Heart left ventricle (tissue), 16 donors: ENCODE measurements at regions not wholly inside any gene's neighbourhood (a gene's known extent, or its start where the extent isn't known, plus 50 kb on each side); places are given as distances from the start of the nearest gene placed in this dataset.

Experiments
- ATAC-seq, 4 donors: fragments of 200-7000 bp; cut with Tn5 transposase; one replicate each; pipeline ENCODE4 v1.9.1; 2020 to 2022; ENCODE audit warnings: moderate library complexity in 4 of 4, mild to moderate bottlenecking in 3 of 4, moderate number of reproducible peaks in 1 of 4
- DNase-seq, 5 donors: peaks; one replicate each; pipeline ENCODE4 v3.0.0-alpha.2; 2020
- H3K27ac ChIP-seq, 12 donors: fragments of 200-600 bp; sonication (generic) in 4 of 12; one replicate each; pipeline versions ENCODE4 v1.5.0 to v1.8.0; 2016 to 2022; ENCODE audit warnings: mild to moderate bottlenecking in 2 of 12
- H3K27me3 ChIP-seq, 9 donors: fragments of 200-600 bp; sonication (generic) in 2 of 9; one replicate each; pipeline versions ENCODE4 v1.5.1 to v1.8.0; 2016 to 2022; ENCODE audit warnings: mild to moderate bottlenecking in 3 of 9
- H3K36me3 ChIP-seq, 9 donors: fragments of 200-600 bp; sonication (generic) in 2 of 9; one replicate each; pipeline versions ENCODE4 v1.5.0 to v1.8.0; 2018 to 2022; ENCODE audit warnings: mild to moderate bottlenecking in 2 of 9
- H3K4me1 ChIP-seq, 12 donors: fragments of 200-600 bp; sonication (generic) in 4 of 12; one replicate each; pipeline versions ENCODE4 v1.5.0 to v1.8.0; 2016 to 2022; ENCODE audit warnings: mild to moderate bottlenecking in 3 of 12
- H3K4me3 ChIP-seq, 12 donors: fragments of 200-600 bp; sonication (generic) in 4 of 12; one replicate each; pipeline versions ENCODE4 v1.5.0 to v1.8.0; 2017 to 2022; ENCODE audit warnings: mild to moderate bottlenecking in 9 of 12, moderate library complexity in 4 of 12
- H3K9me3 ChIP-seq, 12 donors: fragments of 200-600 bp; sonication (generic) in 4 of 12; one replicate each; pipeline versions ENCODE4 v1.5.0 to v1.8.0; 2016 to 2022; ENCODE audit warnings: mild to moderate bottlenecking in 1 of 12
- POLR2A ChIP-seq, 2 donors: fragments of 450-650 bp; IDR thresholded peaks; one replicate each; pipeline ENCODE4 v1.6.1; 2017; ENCODE audit warnings: antibody characterized with exemption in 2 of 2, mild to moderate bottlenecking in 2 of 2, moderate library complexity in 2 of 2
- WGBS, 4 donors: extraction: QIAGEN DNeasy Blood & Tissue Kit in 2 of 4; methylation state at CpG; one replicate each; pipeline versions ENCODE4 v1.1.5 to v1.1.7; 2013 to 2018; 5-methylcytosine and 5-hydroxymethylcytosine counted together
- intact Hi-C, 10 donors: fragments of 100-400 bp; cut with DNase I; formaldehyde crosslinking; loops; one replicate each; pipeline versions ENCODE4 v1.11.1 to v1.14.2; 2022
- TF ChIP-seq, protein P1 (sequence below), 12 donors: fragments of 200-600 bp; sonication (generic) in 4 of 12; IDR thresholded peaks; one replicate each; pipeline versions ENCODE4 v1.5.0 to v1.8.0; 2018 to 2022; ENCODE audit warnings: antibody characterized with exemption in 12 of 12, mild to moderate bottlenecking in 5 of 12
- donor health status: ischemic (EF 13 %, LVEDD 7.1; RV severe dilation, severe dysfunction).
- donor health status: healthy with polysubstance abuse.
- donor health status: DM: no; HTN: yes; CAD: no.
- donor health status: DM: no; HTN: no; CAD: no.
- donor health status: ischemic (EF 25% LVEDD 6.9; RV normal size, moderate dysfunction).
- donor health status: ischemic (EF 25% LVEDD 5.7; RV mildly dilated, moderate dysfunction).
- donor health status: healthy.
- donor health status: DM: yes; HTN: yes; CAD: no.
- donor health status: ischemic (EF 35%, LVEDD 5.7; RV mildly dilated, moderate dysfunction).
- donor health status: nonischemic (EF 11% LVEDD 7.7; RV severe dilation, severe dysfunction).
- donor health status: DM: yes; HTN: yes; CAD: no.
- donor health status: PGD.
- donor health status: ischemic (EF 29% LVEDD 5.4; RV normal size, mild dysfunction).
- donor health status: nonischemic (EF 23%, LVEDD 6.1; RV moderate dilation, normal function).

DNA sequence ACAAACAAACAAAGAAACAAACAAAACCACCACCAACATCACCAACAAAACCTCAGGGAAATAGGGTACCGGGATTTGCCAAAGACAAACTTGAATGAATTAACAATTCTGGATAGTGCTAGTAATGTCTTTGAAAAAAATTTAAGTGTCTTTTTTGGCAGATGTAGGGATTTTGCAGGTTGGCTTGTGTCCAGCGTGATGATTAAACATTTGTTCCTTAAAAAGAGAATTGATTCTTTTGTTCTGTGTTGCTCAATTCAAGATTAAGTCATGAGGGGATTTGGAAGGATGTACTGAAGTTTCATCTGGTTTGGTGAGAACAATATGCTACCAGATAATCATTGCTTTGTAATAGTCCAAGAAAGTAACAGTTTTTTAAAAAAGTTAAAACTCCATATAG is 125.1 kb upstream of the HS3ST5 start:
- no peaks in the 10 kb centered on the region for H3K36me3 ChIP-seq
- 55 to 75% (median 72%) methylated on average over 2 of the region's 2 CpGs for WGBS, 4 donors
- H3K9me3 ChIP-seq, result no peaks in the 10 kb centered on the region
- TF ChIP-seq, protein P1, sequence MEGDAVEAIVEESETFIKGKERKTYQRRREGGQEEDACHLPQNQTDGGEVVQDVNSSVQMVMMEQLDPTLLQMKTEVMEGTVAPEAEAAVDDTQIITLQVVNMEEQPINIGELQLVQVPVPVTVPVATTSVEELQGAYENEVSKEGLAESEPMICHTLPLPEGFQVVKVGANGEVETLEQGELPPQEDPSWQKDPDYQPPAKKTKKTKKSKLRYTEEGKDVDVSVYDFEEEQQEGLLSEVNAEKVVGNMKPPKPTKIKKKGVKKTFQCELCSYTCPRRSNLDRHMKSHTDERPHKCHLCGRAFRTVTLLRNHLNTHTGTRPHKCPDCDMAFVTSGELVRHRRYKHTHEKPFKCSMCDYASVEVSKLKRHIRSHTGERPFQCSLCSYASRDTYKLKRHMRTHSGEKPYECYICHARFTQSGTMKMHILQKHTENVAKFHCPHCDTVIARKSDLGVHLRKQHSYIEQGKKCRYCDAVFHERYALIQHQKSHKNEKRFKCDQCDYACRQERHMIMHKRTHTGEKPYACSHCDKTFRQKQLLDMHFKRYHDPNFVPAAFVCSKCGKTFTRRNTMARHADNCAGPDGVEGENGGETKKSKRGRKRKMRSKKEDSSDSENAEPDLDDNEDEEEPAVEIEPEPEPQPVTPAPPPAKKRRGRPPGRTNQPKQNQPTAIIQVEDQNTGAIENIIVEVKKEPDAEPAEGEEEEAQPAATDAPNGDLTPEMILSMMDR (IDR thresholded peaks at IDR 0.05), result no peak
- no peak for TF ChIP-seq POLR2A (IDR thresholded peaks at IDR 0.05)
- no peak for DNase-seq
- no peaks in the 10 kb centered on the region for H3K27me3 ChIP-seq
- no peaks in the 10 kb centered on the region for H3K4me1 ChIP-seq
- intact Hi-C loops, result no loop called here
- no peak for ATAC-seq
- H3K27ac ChIP-seq, result no peak overlapping the region
- H3K4me3 ChIP-seq, result no peak overlapping the region

DNA sequence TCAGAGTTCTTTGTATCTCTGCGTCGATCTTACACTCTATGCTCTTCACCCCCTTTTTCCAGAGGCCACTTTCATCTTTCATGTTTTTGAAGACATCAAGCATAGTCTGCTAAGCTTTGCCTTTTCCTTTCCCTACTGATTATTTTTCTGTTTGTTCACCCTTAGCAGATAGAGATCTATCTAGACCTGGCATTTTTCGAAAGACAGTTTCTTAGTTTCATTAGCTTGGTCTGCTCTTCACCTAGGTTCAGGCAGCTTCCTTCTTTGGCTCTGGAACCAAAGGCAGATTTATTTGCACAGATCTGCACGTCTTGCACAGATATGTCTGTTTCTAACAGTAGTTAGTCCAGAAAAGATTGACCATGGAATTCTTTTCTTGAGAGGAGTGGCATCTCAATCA is 122.7 kb upstream of the HS3ST5 start:
- no peak for ATAC-seq
- no peaks in the 10 kb centered on the region for H3K9me3 ChIP-seq
- no peaks in the 10 kb centered on the region for H3K27me3 ChIP-seq
- no peak overlapping the region for H3K27ac ChIP-seq
- no peak overlapping the region for H3K4me3 ChIP-seq
- no peak for TF ChIP-seq POLR2A (IDR thresholded peaks at IDR 0.05)
- TF ChIP-seq, protein P1 (IDR thresholded peaks at IDR 0.05), result no peak
- intact Hi-C loops, result no loop called here
- 78 to 83% (median 80%) methylated on average over 4 of the region's 4 CpGs for WGBS, 4 donors
- DNase-seq, result no peak
- H3K4me1 ChIP-seq, result no peaks in the 10 kb centered on the region
- no peaks in the 10 kb centered on the region for H3K36me3 ChIP-seq

DNA sequence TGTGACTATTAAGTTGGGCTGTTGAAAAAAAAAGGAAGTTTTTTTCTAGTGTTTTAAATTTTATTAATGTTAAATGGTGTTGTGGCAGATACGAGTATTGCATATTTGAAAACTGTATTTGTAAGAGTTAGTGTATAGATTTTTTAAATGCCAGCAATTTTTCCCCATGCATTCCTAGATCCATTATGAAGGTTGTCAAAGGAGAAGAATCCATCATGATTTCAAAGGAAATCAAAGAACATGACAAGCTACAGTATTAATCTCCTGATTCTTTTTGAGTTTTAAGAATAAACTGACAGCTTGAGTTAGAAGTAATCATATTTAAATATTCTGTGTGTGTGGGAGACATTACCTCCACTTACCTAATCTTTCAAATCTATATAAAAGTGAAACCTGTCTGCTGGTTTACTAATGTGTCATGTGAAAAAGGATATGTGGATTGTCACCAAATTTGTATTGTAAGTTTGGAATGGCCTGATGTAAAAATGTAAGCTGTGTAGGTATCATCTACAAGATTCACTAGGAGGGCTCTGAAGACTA is 111.0 kb upstream of the HS3ST5 start:
- H3K9me3 ChIP-seq, result no peaks in the 10 kb centered on the region
- ATAC-seq (no peak), DNase-seq (no peak)
- no peaks in the 10 kb centered on the region for H3K4me1 ChIP-seq
- H3K27me3 ChIP-seq, result no peaks in the 10 kb centered on the region
- H3K4me3 ChIP-seq, result no peak overlapping the region
- no peaks in the 10 kb centered on the region for H3K36me3 ChIP-seq
- no peak overlapping the region for H3K27ac ChIP-seq
- no peak for TF ChIP-seq POLR2A (IDR thresholded peaks at IDR 0.05)
- TF ChIP-seq, protein P1 (IDR thresholded peaks at IDR 0.05), result peak in 2 of 12 donors; percentile 18 to 33
- WGBS, 4 donors, result 71 to 86% (median 76%) methylated on average over 1 of the region's 1 CpG
- intact Hi-C loops, result no loop called here

DNA sequence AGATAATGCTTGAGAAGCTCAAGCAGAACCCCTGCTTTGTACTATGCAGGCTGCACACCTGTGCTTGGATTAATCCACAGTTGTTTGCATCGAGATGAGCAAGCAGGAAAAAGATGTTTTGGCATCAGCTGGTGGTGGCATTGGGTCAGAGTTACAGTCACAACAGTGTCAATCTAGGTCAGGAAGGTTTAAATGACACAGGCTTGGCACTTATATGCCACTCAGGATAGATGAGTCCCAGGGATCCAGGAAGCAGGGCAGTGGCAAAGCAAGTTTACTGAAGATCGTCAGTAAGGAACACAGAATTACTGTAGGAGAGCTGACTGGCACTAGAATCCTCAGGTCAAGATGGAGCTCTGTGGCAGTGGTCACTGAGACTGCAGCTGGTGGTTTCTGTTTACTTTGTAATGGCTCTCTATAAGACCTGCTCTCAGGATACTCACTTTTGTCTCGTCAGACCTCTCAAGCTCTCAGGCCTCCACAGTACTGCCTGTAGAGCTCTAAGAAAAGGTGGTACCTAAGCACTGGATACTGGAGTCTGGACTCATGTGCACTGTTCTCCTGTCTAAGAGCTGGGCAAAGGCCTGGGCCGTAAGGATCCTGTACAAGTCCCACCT is 110.1 kb upstream of the HS3ST5 start:
- H3K4me1 ChIP-seq, result no peaks in the 10 kb centered on the region
- TF ChIP-seq, protein P1 (IDR thresholded peaks at IDR 0.05), result no peak
- TF ChIP-seq POLR2A (IDR thresholded peaks at IDR 0.05), result no peak
- DNase-seq (no peak), ATAC-seq (no peak)
- intact Hi-C loops, result no loop called here
- no peaks in the 10 kb centered on the region for H3K27me3 ChIP-seq
- WGBS, 4 donors, result 62 to 75% (median 71%) methylated on average over 4 of the region's 4 CpGs
- no peaks in the 10 kb centered on the region for H3K9me3 ChIP-seq
- H3K36me3 ChIP-seq, result no peaks in the 10 kb centered on the region
- no peak overlapping the region for H3K27ac ChIP-seq
- H3K4me3 ChIP-seq, result no peak overlapping the region
